ENCODE measurements at regions not wholly inside any gene's neighbourhood (a gene's known extent, or its start where the extent isn't known, plus 50 kb on each side); places are given as distances from the start of the nearest gene placed in this dataset.

GRCh38 chr1:14253676-14254075 lies 344.8 kb upstream of the KAZN start:
- no peak overlapping the region for H3K27ac ChIP-seq
- TF ChIP-seq ZFX (IDR thresholded peaks at IDR 0.05) (no peak), CTCF (conservative IDR thresholded peaks at IDR 0.05) (no peak)

- H3K27ac ChIP-seq: no peak overlapping the region
- TF ChIP-seq ZFX (IDR thresholded peaks at IDR 0.05): no peak
- no peak for TF ChIP-seq CTCF (conservative IDR thresholded peaks at IDR 0.05)
Measured at GRCh38 chr1:14254251-14254650, 344.2 kb upstream of the KAZN start.

DNA sequence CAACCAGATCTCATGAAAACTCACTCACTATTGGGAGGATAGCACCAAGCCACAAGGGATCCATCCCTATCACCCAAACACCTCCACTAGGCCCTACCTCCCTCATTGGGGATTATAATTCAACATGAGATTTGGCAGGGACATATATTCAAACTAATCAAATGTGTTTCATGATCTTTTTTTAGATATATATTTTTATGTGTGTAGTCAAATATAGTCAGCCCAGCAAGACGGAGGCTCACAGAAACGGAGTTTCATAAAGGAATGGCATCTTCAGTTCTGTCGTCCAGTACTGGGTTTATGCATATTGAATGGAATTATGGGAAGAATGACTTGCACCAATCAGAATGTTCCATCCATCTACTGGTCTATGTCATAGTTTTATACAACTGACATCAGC lies 343.3 kb upstream of the KAZN start:
- TF ChIP-seq ZFX (IDR thresholded peaks at IDR 0.05) (no peak), CTCF (conservative IDR thresholded peaks at IDR 0.05) (no peak)
- H3K27ac ChIP-seq: no peak overlapping the region

- no peak for TF ChIP-seq CTCF (conservative IDR thresholded peaks at IDR 0.05)
- TF ChIP-seq ZFX (IDR thresholded peaks at IDR 0.05): no peak
- no peak overlapping the region for H3K27ac ChIP-seq
Measured at GRCh38 chr1:14255711-14256110, 342.8 kb upstream of the KAZN start.

- TF ChIP-seq CTCF (conservative IDR thresholded peaks at IDR 0.05): no peak
- no peak for TF ChIP-seq ZFX (IDR thresholded peaks at IDR 0.05)
- no peak overlapping the region for H3K27ac ChIP-seq
Measured at GRCh38 chr1:14259191-14259757, 339.2 kb upstream of the KAZN start.

- TF ChIP-seq ZFX (IDR thresholded peaks at IDR 0.05) (no peak), CTCF (conservative IDR thresholded peaks at IDR 0.05) (no peak)
Measured at GRCh38 chr1:14260480-14260879, 338.0 kb upstream of the KAZN start.

GRCh38 chr1:14261395-14261794 lies 337.1 kb upstream of the KAZN start:
- TF ChIP-seq ZFX (IDR thresholded peaks at IDR 0.05): no peak
- no peak for TF ChIP-seq CTCF (conservative IDR thresholded peaks at IDR 0.05)
- H3K27ac ChIP-seq: no peak overlapping the region

More at GRCh38 chr1:14260480-14260879, 338.0 kb upstream of the KAZN start:
- H3K27ac ChIP-seq: no peak overlapping the region

Measured in C4-2B (cell line).